Psoas muscle (tissue), 7 donors: ENCODE measurements at regions not wholly inside any gene's neighbourhood (a gene's known extent, or its start where the extent isn't known, plus 50 kb on each side); places are given as distances from the start of the nearest gene placed in this dataset.

Source experiments
- ATAC-seq, 4 donors: fragments of 200-7000 bp; cut with Tn5 transposase; one replicate each; pipeline ENCODE4 v1.9.1; 2020; ENCODE audit warnings: moderate library complexity in 3 of 4, mild to moderate bottlenecking in 2 of 4
- DNase-seq, 2 donors: peaks; one replicate each; pipeline ENCODE4 v3.0.0-alpha.2; 2020
- H3K27ac ChIP-seq: fragments of 200-600 bp; one replicate; pipeline ENCODE4 v1.8.0; 2022
- H3K27me3 ChIP-seq, 3 donors: fragments of 200-600 bp in 1 of 3; one replicate each; pipeline versions ENCODE4 v1.6.1 to v1.8.0; 2013 to 2022; ENCODE audit warnings: low read length in 2 of 3, mild to moderate bottlenecking in 2 of 3, moderate library complexity in 1 of 3; ENCODE audit not compliant: insufficient read depth in 3 of 3
- H3K36me3 ChIP-seq, 2 donors: fragments of 200-600 bp in 1 of 2; one replicate each; pipeline versions ENCODE4 v1.6.1 to v1.8.0; 2013 to 2022; ENCODE audit warnings: low read depth in 1 of 2, mild to moderate bottlenecking in 1 of 2, moderate library complexity in 1 of 2; ENCODE audit not compliant: insufficient read depth in 1 of 2
- H3K4me1 ChIP-seq: fragments of 200-600 bp; one replicate; pipeline ENCODE4 v1.8.0; 2022
- H3K4me3 ChIP-seq: fragments of 200-600 bp; one replicate; pipeline ENCODE4 v1.8.0; 2022; ENCODE audit warnings: mild to moderate bottlenecking
- H3K9me3 ChIP-seq: fragments of 200-600 bp; one replicate; pipeline ENCODE4 v1.8.0; 2022
- CTCF ChIP-seq: fragments of 200-600 bp; IDR thresholded peaks from one replicate; pipeline ENCODE4 v1.8.0; 2022; ENCODE audit warnings: antibody characterized with exemption
- whole genome bisulfite sequencing, 3 donors: extraction: QIAGEN DNeasy Blood & Tissue Kit; methylation state at CpG; one replicate each; pipeline versions ENCODE4 v1.1.6 to v1.1.7; 2013; 5-methylcytosine and 5-hydroxymethylcytosine counted together
- intact Hi-C, 2 donors: fragments of 100-400 bp; cut with DNase I; formaldehyde crosslinking; loops; one replicate each; pipeline versions ENCODE4 v1.11.0 to v1.14.2; 2022
- donor health status: healthy with polysubstance abuse.
- donor health status: DM: no; HTN: no; CAD: no; lungs with moderate emphysema.
- donor health status: Bipolar disorder and iron deficiency.
- donor health status: healthy.
- donor health status: DM: yes; HTN: yes; CAD: no.
- donor health status: DM: no; HTN: no; CAD: no.
- donor health status: DM: yes; HTN: yes; CAD: no.

- no peaks in the 10 kb centered on the region for H3K4me1 ChIP-seq
- no peak for TF ChIP-seq CTCF
- no peaks in the 10 kb centered on the region for H3K27me3 ChIP-seq
- H3K9me3 ChIP-seq: no peaks in the 10 kb centered on the region
- DNase-seq (no peak), ATAC-seq (no peak)
- H3K36me3 ChIP-seq: no peaks in the 10 kb centered on the region
- no peak overlapping the region for H3K4me3 ChIP-seq
- intact Hi-C loops: no loop called here
- no peak overlapping the region for H3K27ac ChIP-seq
- WGBS, 3 donors: 93 to 94% (median 94%) methylated on average over 1 of the region's 1 CpG
Observed at GRCh38 chr13:79999601-80000000, 341.3 kb downstream of the SPRY2 start.

- ATAC-seq (no peak), DNase-seq (no peak)
- Histone ChIP-seq H3K27ac (no peak overlapping the region), H3K27me3 (no peaks in the 10 kb centered on the region), H3K4me1 (no peaks in the 10 kb centered on the region), H3K9me3 (no peaks in the 10 kb centered on the region), H3K36me3 (no peaks in the 10 kb centered on the region), H3K4me3 (no peak overlapping the region)
- intact Hi-C loops: no loop called here
- 72 to 84% (median 72%) methylated on average over 4 of the region's 4 CpGs for whole genome bisulfite sequencing, 3 donors
- TF ChIP-seq CTCF: no peak
Observed at GRCh38 chr13:79998381-79998880, 342.5 kb downstream of the SPRY2 start.

- 57 to 59% (median 59%) methylated on average over 3 of the region's 3 CpGs for WGBS, 3 donors
- intact Hi-C loops: no loop called here
Observed at GRCh38 chr13:79997244-79997643, 343.7 kb downstream of the SPRY2 start.

DNA sequence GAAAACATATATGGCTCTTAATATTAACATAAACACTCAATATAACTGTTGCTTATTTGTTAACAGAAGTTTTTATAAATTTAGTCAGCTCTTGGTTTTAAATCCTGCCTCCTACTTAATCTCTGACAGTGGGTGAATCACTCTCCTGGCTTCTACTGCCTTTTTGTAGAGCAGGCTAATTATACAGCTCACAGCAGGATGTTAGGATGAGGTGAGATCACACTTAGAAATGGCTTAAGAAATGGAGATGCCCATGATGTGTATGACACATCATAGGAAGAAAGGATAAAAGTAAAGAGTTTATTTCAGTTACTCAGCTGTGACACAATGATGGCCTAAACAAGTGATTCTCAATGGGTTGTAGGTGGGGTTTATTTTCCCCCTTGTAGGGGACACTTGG is 345.6 kb downstream of the SPRY2 start:
- intact Hi-C loops: no loop called here
- Histone ChIP-seq H3K27ac (no peak overlapping the region), H3K36me3 (no peaks in the 10 kb centered on the region), H3K9me3 (no peaks in the 10 kb centered on the region), H3K27me3 (no peaks in the 10 kb centered on the region), H3K4me3 (no peak overlapping the region), H3K4me1 (no peaks in the 10 kb centered on the region)
- TF ChIP-seq CTCF: no peak
- DNase-seq (no peak), ATAC-seq (no peak)

More at GRCh38 chr13:79997244-79997643, 343.7 kb downstream of the SPRY2 start:
- ATAC-seq: no peak
- Histone ChIP-seq H3K27ac (no peak overlapping the region), H3K9me3 (no peaks in the 10 kb centered on the region), H3K36me3 (no peaks in the 10 kb centered on the region), H3K4me3 (no peak overlapping the region), H3K4me1 (no peaks in the 10 kb centered on the region), H3K27me3 (no peaks in the 10 kb centered on the region)
- no peak for TF ChIP-seq CTCF
- no peak for DNase-seq

- no peak for DNase-seq
- no peak for ATAC-seq
- intact Hi-C loops: no loop called here
- Histone ChIP-seq H3K36me3 (no peaks in the 10 kb centered on the region), H3K27ac (no peak overlapping the region), H3K4me1 (no peaks in the 10 kb centered on the region), H3K27me3 (no peaks in the 10 kb centered on the region), H3K9me3 (no peaks in the 10 kb centered on the region), H3K4me3 (no peak overlapping the region)
- 95 to 99% (median 98%) methylated on average over 1 of the region's 1 CpG for WGBS, 3 donors
- TF ChIP-seq CTCF: no peak
Observed at GRCh38 chr13:79992111-79992510, 348.8 kb downstream of the SPRY2 start.
